HK-2 (cell line): ENCODE measurements at regions not wholly inside any gene's neighbourhood (a gene's known extent, or its start where the extent isn't known, plus 50 kb on each side); places are given as distances from the start of the nearest gene placed in this dataset.
"Not testable (repeated sequence)": the region's sequence is repeated elsewhere in the genome, so short reads cannot be mapped to it uniquely, and the experiment has no call there.

ENCODE experiments used
- DNase-seq: peaks from one replicate; pipeline ENCODE4 v3.0.0-alpha.2; 2018; ENCODE audit not compliant: unreplicated experiment

GRCh38 chr18:51248685-51249084 is 51.2 kb upstream of the MEX3C start:
- DNase-seq: no peak

GRCh38 chr18:51250006-51250405 is 52.5 kb upstream of the MEX3C start:
- DNase-seq: no peak

GRCh38 chr18:51250458-51251024 is 53.1 kb upstream of the MEX3C start:
- DNase-seq: no peak

DNA sequence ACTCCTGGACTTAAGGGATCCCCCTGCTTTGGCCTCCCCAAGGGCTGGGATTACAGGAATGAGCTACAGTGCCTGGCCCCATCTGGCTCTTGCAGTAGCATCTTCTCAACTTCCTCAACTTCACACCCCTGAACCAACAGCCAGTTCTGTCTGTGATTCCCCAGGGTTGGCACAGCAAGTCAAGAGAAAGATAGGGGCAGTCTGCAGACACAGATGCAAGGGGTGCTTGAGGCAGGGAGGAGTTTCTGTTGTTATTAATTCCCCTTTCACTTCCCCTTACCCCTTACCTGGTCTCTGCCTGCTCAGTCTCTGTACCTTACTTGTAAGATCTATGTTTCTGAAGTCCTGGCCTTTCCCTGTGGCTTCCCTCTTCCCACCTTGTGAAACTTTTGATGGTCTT is 54.1 kb upstream of the MEX3C start:
- DNase-seq: no peak

DNA sequence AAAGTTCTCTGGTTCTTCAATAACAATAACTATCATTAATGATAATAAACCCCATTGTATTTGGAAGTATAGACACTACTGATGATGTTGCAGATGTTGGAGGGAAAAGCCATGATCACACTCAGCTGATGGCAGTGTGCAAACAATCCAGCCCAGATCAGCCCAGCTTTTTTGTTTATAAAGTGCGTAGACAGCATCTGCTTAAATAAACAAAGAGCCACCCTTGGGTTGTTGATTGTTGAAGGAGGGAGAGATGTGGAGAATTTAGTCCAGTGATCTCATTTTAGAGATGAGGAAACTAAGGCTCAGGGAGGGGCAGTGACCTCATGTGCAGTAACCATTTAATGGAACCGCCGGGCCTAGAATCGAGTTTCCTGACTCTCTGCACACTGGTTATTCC is 56.0 kb upstream of the MEX3C start:
- no peak for DNase-seq

- no peak for DNase-seq
Observed at GRCh38 chr18:51255693-51256092, 58.2 kb upstream of the MEX3C start.

DNA sequence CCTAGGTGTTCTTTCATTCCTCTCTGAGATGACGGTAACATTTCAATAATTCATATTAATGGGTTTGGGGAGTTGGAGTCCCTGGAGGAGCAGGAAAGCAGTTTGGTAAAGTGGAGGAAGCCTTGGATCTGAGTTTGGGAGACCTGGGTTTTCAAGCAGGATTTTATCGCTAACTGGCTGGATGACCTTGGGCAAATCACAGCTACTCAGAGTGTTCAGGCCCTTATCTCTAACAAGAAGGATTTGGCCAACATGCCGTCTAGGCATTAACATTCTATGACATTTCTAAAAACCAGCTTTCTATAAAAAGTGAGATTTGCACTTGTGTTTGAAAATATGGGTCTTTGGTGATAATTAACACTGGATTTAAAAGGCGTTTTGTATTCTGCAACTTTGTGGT is 59.7 kb upstream of the MEX3C start:
- DNase-seq: no peak

DNA sequence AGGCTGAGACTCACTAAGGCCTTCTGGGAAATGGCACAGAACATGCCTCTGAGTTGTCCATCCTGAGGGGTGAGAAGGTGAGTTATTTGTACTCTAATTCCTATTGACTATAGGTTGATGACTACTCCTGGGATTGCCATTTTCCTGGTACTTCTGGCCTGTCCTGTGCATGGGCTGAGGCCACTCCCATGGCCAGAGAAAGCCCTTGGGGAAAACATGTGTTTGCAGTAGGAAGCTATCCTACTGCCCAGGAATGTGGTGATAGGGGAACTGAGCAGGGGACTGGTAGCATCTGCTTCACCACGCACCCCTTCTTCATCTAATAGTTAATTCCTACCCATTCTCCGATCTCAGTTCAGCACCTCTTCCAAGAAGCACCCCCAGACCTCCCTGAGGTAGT is 62.6 kb upstream of the MEX3C start:
- DNase-seq: no peak

GRCh38 chr18:51266077-51266476 is 68.6 kb upstream of the MEX3C start:
- DNase-seq: not testable (repeated sequence)

DNA sequence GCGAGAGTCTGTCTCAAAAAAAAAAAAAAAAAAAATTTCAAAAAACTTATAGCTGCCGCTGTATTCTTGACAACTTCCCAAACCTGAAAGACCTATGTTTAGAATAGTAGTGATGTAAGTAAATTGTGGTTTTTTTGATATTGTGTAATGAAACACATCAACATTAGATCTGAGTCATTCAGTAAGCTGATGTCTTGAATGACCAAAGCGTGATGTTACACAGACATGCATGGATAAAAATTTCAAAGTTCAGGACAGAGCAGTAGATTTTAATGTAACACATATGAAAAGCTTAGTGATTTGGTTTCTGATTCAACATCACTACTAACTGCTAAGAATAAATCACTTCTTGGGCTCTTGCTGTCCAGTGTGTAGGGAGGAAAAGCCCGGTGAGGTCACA is 69.3 kb upstream of the MEX3C start:
- DNase-seq: no peak

GRCh38 chr18:51273437-51273836 is 76.0 kb upstream of the MEX3C start:
- no peak for DNase-seq

DNA sequence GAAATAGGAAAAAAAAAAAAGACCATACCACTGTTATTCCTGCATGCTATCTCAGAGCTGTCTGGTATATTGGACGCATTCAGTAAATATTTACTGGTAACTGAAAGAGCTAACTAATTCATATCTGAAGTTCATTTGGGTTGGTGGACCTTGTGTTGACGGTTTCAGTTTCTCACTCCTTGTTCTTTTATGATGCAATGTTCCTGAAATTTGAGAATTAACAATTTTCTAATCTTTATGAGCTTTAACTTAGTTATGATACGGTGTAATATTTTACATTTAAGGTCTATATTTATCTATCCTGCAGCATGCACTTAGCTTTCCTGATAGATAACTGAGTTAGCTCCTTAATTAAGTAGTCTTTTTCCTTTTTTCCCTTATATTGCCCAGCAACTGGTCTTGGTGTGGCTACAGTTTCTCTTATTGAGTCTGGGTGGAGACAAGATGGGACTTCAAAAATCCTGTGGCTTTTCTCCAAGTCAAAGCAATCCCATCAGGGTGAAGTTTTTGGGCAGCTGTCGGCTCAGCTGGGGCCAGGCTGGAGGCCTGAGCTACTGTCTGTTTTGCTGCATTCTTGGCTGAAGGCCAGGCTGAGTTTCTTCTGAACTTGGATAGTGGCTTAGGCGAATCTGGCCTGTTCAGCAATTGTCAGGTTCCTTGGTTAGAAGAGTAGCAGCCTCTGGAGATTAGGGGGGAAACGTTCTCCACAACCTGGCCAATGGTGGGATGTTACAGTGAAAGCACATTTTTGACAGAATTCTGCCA is 78.4 kb upstream of the MEX3C start:
- DNase-seq: no peak

- DNase-seq: peak; percentile 19
Observed at GRCh38 chr18:51278045-51278649, 80.7 kb upstream of the MEX3C start.

DNA sequence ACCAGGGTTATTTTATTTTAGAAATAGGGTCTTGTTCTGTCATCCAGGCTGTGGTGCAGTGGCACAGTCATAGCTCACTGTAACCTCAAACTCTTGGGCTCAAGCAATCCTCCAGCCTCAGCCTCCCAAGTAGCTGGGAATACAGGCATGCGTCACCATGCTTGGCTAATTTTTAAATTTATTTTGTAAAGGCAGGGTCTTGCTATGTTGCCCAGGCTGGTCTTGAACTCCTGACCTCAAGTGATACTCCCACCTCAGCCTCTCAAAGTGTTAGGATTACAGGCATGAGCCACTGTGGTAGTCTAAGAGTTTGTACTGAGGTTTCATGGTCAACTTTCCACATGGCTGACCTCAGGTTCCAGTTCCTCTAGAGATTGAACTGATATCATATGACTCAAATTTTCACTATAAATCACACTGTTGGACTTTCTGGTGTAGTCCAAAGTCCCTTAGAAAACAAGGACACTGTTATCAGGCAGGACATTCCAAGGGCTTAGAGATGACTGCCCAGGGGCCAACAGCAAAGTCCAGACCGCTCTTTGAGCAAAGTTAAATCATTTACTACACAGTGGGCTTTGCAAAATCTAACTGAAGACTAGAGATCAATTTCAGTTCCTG is 82.0 kb upstream of the MEX3C start:
- no peak for DNase-seq

- DNase-seq: no peak
Observed at GRCh38 chr18:51287818-51288508, 90.5 kb upstream of the MEX3C start.

- no peak for DNase-seq
Observed at GRCh38 chr18:51288582-51288981, 91.1 kb upstream of the MEX3C start.

DNA sequence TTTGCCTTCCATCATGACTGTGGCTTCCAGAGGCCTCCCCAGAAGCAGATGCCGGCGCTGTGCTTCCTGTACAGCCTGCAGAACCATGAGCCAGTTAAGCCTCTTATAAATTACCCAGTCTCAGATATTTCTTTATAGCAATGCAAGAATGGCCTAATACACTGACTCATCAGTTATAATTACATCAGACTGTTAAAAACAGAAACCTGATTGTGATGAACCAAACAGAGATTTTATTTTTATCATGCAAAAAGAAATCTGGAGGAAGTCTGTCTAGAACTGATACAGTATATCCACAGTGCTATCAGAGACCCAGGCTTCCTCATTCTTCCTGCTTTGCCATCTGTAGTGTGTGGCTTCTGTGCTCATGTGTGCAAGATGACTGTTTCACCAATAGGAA is 93.4 kb upstream of the MEX3C start:
- no peak for DNase-seq

DNA sequence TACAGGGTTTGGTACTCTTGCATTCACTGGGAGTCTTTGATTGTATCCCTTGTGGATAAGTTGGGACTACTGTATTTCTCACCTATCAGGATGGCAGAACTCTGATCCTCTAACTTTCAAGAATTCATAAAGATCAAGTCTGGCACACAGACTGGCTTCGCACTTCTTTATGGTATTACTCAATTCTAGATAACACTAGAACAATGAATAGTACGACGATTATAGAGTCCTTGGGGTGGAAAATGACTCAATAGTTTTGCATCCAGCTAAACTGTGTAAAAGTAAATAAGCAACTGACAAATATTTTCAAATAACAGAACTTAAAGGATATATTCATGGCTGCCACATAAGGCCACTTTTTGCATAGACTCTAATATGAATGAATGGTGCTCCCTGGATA is 103.4 kb upstream of the MEX3C start:
- DNase-seq: no peak

GRCh38 chr18:51301376-51301775 is 103.9 kb upstream of the MEX3C start:
- no peak for DNase-seq

DNA sequence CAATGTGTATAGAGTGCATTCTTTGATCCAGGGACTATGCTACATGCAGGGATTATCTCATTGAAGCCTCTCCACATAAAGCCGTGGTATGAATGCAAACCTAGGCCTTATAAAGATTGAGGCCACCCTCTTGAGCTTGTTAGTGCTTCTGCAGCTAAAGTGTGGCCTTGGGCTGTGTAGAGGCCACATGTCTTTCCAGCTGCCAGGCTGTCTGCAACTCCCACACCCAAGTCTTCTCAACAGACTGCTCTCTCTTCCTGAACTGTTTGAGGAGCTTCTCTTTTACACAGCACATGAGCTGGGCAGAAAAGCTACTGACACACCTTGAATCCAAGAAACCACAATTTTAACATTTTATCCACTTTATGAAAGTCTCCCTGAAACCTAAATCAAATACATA is 119.2 kb upstream of the MEX3C start:
- DNase-seq: no peak

GRCh38 chr18:51321696-51322095 is 124.2 kb upstream of the MEX3C start:
- no peak for DNase-seq

DNA sequence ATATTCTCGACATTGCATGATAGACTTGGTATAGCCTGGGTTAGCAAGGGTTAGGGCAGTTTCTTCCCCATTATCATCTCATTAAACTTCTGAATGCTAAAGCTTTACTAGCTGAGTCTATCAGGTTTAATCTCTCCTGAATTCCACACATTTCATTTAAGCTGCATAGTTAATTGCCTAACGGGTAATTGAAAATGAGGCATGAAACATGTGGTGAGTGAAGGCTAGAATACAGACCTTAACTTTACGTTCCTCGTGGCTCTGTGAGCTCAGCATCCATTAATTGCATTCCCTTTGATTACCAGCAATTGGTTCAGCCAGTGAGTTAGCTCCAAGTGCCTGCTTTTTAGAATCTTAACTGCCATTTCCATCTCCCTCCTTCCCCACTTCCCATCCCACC is 126.5 kb upstream of the MEX3C start:
- DNase-seq: no peak
